ENCODE measurements at regions not wholly inside any gene's neighbourhood (a gene's known extent, or its start where the extent isn't known, plus 50 kb on each side); places are given as distances from the start of the nearest gene placed in this dataset.

GRCh38 chr9:90065851-90066250, 461.0 kb downstream of the GADD45G start:
- TF ChIP-seq, protein P1, sequence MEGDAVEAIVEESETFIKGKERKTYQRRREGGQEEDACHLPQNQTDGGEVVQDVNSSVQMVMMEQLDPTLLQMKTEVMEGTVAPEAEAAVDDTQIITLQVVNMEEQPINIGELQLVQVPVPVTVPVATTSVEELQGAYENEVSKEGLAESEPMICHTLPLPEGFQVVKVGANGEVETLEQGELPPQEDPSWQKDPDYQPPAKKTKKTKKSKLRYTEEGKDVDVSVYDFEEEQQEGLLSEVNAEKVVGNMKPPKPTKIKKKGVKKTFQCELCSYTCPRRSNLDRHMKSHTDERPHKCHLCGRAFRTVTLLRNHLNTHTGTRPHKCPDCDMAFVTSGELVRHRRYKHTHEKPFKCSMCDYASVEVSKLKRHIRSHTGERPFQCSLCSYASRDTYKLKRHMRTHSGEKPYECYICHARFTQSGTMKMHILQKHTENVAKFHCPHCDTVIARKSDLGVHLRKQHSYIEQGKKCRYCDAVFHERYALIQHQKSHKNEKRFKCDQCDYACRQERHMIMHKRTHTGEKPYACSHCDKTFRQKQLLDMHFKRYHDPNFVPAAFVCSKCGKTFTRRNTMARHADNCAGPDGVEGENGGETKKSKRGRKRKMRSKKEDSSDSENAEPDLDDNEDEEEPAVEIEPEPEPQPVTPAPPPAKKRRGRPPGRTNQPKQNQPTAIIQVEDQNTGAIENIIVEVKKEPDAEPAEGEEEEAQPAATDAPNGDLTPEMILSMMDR (IDR thresholded peaks at IDR 0.05) = no peak
- TF ChIP-seq POLR2AphosphoS5 (IDR thresholded peaks at IDR 0.05) = no peak
